ENCODE measurements at regions not wholly inside any gene's neighbourhood (a gene's known extent, or its start where the extent isn't known, plus 50 kb on each side); places are given as distances from the start of the nearest gene placed in this dataset.

DNA sequence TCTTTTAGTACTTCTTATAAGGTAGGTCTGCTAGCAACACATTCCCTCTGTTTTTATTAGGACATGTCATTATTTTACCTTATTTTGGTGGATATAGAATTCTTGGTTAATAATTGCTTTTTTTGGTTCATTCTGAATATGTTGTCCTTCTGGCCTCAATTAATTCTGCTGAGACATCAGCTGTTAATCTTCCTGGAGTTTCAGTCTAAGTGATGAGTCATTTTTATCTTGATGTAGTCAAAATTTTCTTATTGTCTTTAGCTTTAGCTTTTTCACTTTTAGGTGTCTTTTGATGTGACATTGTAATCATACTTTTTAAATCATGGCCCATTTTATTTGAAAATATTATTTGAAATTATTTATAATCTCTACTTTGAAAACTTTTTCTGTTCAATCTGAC lies 104.9 kb upstream of the PMCH start:
- no peaks in the 10 kb centered on the region for H3K36me3 Mint-ChIP-seq (ENCODE audit: low read depth)
- TF ChIP-seq, protein P1, sequence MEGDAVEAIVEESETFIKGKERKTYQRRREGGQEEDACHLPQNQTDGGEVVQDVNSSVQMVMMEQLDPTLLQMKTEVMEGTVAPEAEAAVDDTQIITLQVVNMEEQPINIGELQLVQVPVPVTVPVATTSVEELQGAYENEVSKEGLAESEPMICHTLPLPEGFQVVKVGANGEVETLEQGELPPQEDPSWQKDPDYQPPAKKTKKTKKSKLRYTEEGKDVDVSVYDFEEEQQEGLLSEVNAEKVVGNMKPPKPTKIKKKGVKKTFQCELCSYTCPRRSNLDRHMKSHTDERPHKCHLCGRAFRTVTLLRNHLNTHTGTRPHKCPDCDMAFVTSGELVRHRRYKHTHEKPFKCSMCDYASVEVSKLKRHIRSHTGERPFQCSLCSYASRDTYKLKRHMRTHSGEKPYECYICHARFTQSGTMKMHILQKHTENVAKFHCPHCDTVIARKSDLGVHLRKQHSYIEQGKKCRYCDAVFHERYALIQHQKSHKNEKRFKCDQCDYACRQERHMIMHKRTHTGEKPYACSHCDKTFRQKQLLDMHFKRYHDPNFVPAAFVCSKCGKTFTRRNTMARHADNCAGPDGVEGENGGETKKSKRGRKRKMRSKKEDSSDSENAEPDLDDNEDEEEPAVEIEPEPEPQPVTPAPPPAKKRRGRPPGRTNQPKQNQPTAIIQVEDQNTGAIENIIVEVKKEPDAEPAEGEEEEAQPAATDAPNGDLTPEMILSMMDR (IDR thresholded peaks at IDR 0.05): no peak
- no peak for DNase-seq
- H3K9me3 Mint-ChIP-seq: peaks cover 5% of the 10 kb centered on the region; the same call in 1 of the 2 replicates
- H3K4me3 Mint-ChIP-seq: no peak overlapping the region
- peaks cover 35% of the 10 kb centered on the region for H3K4me1 Mint-ChIP-seq (ENCODE audit: low read depth)
- no peak overlapping the region for H3K27ac Mint-ChIP-seq
- H3K27me3 Mint-ChIP-seq (ENCODE audit: insufficient read depth): no peaks in the 10 kb centered on the region

DNA sequence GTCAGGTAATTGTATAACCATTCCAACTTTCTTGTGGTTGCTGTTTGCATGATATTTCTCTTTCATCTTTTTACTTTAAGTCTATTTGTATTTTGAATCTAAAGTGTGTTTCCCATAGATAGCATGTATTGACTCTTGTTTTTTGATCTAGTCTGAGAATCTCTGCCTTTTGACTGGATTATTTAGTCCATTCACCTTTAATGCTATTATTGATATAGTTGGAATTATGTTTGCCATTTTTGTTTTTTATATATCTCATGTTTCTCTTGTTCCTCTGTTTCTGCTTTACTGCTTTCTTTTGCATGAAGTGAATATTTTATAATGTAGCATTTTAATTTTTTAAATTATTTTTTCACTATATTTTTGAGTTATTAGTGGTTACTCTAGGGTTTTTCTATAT lies 103.9 kb upstream of the PMCH start:
- H3K9me3 Mint-ChIP-seq: no peaks in the 10 kb centered on the region
- peaks cover 37% of the 10 kb centered on the region for H3K4me1 Mint-ChIP-seq (ENCODE audit: low read depth)
- H3K27ac Mint-ChIP-seq: no peak overlapping the region
- no peak for DNase-seq
- no peaks in the 10 kb centered on the region for H3K36me3 Mint-ChIP-seq (ENCODE audit: low read depth)
- TF ChIP-seq, protein P1 (IDR thresholded peaks at IDR 0.05): no peak
- no peaks in the 10 kb centered on the region; the same call in 1 of the 2 replicates for H3K27me3 Mint-ChIP-seq (ENCODE audit: insufficient read depth)
- H3K4me3 Mint-ChIP-seq: no peak overlapping the region

DNA sequence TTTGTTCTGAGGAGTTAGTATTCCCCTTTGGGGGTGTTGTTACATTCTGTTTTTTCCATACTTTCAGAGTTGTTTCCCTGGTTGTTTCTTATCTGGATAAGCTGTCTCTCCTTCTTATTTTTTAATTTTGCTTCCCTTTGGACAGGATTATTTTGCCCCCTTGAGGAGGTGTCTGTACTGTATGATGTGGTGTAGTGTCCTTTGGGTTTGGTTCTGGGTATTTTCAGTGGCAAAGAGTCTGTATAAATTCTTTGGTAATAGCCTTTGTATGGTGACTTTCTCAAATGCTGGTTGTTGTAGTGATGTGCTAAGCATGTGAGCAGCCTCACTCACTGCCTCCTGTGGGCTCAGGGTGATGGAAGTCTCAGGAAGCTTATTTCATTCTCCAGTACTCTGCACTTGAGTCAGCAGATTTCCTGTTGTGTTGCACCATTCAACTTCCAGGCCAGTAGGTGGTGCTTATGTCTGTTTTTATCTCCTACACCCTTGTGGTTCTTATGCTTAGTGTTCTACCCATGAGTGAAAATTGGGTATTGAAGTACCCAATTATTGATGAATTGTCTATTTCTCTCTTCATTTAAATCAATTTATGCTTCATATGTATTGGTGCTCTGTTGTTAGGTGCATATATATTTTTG lies 103.3 kb upstream of the PMCH start:
- H3K9me3 Mint-ChIP-seq: no peaks in the 10 kb centered on the region
- DNase-seq: peak; percentile 60
- peaks cover 37% of the 10 kb centered on the region for H3K4me1 Mint-ChIP-seq (ENCODE audit: low read depth)
- H3K36me3 Mint-ChIP-seq (ENCODE audit: low read depth): no peaks in the 10 kb centered on the region
- TF ChIP-seq, protein P1 (IDR thresholded peaks at IDR 0.05): peak; percentile 78
- no peak overlapping the region for H3K4me3 Mint-ChIP-seq
- H3K27ac Mint-ChIP-seq: no peak overlapping the region; the same call in 1 of the 2 replicates
- H3K27me3 Mint-ChIP-seq (ENCODE audit: insufficient read depth): no peaks in the 10 kb centered on the region; the same call in 1 of the 2 replicates

DNA sequence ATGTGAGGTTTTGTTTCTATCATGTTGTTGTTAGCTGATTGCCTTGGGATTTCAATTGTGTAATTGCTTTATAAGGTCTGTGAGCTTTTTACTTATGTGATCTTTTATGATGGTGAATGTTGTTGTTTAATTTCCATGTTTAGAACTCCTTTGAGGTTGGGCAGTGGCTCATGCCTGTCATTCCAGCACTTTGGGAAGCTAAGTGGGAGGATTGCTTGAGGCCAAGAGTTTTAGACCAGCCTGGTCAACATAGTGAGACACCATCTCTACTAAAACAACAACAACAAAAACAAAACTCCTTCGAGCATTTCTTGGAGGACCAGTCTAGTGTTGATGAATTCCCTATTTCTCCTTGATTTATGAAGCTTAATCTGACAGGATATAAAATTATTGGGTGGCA lies 102.1 kb upstream of the PMCH start:
- peaks cover 37% of the 10 kb centered on the region for H3K4me1 Mint-ChIP-seq (ENCODE audit: low read depth)
- TF ChIP-seq, protein P1 (IDR thresholded peaks at IDR 0.05): no peak
- H3K9me3 Mint-ChIP-seq: no peaks in the 10 kb centered on the region
- no peaks in the 10 kb centered on the region; the same call in 1 of the 2 replicates for H3K27me3 Mint-ChIP-seq (ENCODE audit: insufficient read depth)
- DNase-seq: peak; percentile 1
- no peak overlapping the region for H3K4me3 Mint-ChIP-seq
- no peaks in the 10 kb centered on the region for H3K36me3 Mint-ChIP-seq (ENCODE audit: low read depth)
- H3K27ac Mint-ChIP-seq: no peak overlapping the region

DNA sequence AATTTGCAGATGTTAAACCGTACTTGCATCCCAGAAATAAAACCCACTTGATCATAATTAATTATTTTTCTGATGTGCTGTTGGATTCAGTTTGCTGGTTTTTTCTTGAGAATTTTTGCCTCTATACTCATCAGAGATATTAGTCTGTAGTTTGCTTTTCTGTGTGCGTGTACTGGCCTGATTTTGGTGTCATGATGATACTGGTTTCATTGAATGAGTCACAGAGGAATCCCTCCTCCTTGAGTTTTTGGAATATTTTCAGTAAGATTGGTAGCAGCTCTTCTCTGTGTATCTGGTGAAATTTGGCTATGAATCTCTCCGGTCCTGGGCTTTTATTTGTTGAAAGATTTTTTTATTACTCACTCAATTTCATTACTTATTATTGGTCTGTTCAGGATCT lies 100.4 kb upstream of the PMCH start:
- H3K4me3 Mint-ChIP-seq: peak overlapping the region; percentile 2; the same call in 1 of the 2 replicates
- H3K27me3 Mint-ChIP-seq (ENCODE audit: insufficient read depth): no peaks in the 10 kb centered on the region; the same call in 1 of the 2 replicates

More for the DNA sequence above, 100.4 kb upstream of the PMCH start:
- H3K27ac Mint-ChIP-seq: no peak overlapping the region
- TF ChIP-seq, protein P1 (IDR thresholded peaks at IDR 0.05): no peak
- H3K9me3 Mint-ChIP-seq: no peaks in the 10 kb centered on the region
- no peaks in the 10 kb centered on the region for H3K36me3 Mint-ChIP-seq (ENCODE audit: low read depth)
- DNase-seq: peak; percentile 75
- H3K4me1 Mint-ChIP-seq (ENCODE audit: low read depth): peaks cover 35% of the 10 kb centered on the region
